ENCODE measurements at regions not wholly inside any gene's neighbourhood (a gene's known extent, or its start where the extent isn't known, plus 50 kb on each side); places are given as distances from the start of the nearest gene placed in this dataset.

- DNase-seq: no peak
Measured at GRCh38 chr19:33900817-33901216, 104.1 kb downstream of the KCTD15 start.

- no peak for DNase-seq
Measured at GRCh38 chr19:33902395-33902794, 105.7 kb downstream of the KCTD15 start.

- no peak for DNase-seq
Measured at GRCh38 chr19:33902802-33903488, 106.3 kb downstream of the KCTD15 start.

GRCh38 chr19:33903489-33903850, 106.8 kb downstream of the KCTD15 start:
- DNase-seq: no peak

- DNase-seq: no peak
Measured at GRCh38 chr19:33904681-33905080, 108.0 kb downstream of the KCTD15 start.

- DNase-seq: no peak
Measured at GRCh38 chr19:33905473-33905936, 108.8 kb downstream of the KCTD15 start.

- DNase-seq: no peak
Measured at GRCh38 chr19:33905937-33906577, 109.4 kb downstream of the KCTD15 start.

GRCh38 chr19:33906578-33907335, 110.1 kb downstream of the KCTD15 start:
- no peak for DNase-seq

GRCh38 chr19:33910922-33911321, 114.3 kb downstream of the KCTD15 start:
- no peak for DNase-seq

- no peak for DNase-seq
Measured at GRCh38 chr19:33914599-33914998, 117.9 kb downstream of the KCTD15 start.

- no peak for DNase-seq
Measured at GRCh38 chr19:33916792-33917191, 120.1 kb downstream of the KCTD15 start.

- DNase-seq: no peak
Measured at GRCh38 chr19:33919291-33919690, 122.6 kb downstream of the KCTD15 start.

GRCh38 chr19:33921165-33921564, 124.5 kb downstream of the KCTD15 start:
- no peak for DNase-seq

GRCh38 chr19:33926306-33926705, 129.6 kb downstream of the KCTD15 start:
- DNase-seq: no peak

GRCh38 chr19:33927789-33928457, 131.3 kb downstream of the KCTD15 start:
- DNase-seq: no peak

GRCh38 chr19:33928458-33928950, 131.8 kb downstream of the KCTD15 start:
- no peak for DNase-seq

- DNase-seq: no peak
Measured at GRCh38 chr19:33933931-33934330, 137.3 kb downstream of the KCTD15 start.

GRCh38 chr19:33938821-33939220, 142.2 kb downstream of the KCTD15 start:
- DNase-seq: no peak

GRCh38 chr19:33941133-33941532, 144.5 kb downstream of the KCTD15 start:
- no peak for DNase-seq

- DNase-seq: no peak
Measured at GRCh38 chr19:33946535-33947264, 150.0 kb downstream of the KCTD15 start.

- DNase-seq: no peak
Measured at GRCh38 chr19:33947265-33947964, 150.7 kb downstream of the KCTD15 start.
